ENCODE measurements at regions not wholly inside any gene's neighbourhood (a gene's known extent, or its start where the extent isn't known, plus 50 kb on each side); places are given as distances from the start of the nearest gene placed in this dataset.

GRCh38 chr1:231091831-231092301, 51.8 kb upstream of the FAM89A start:
- TF ChIP-seq GATA2 (IDR thresholded peaks at IDR 0.05; ENCODE audit: low read depth, low read length), result no peak
- TF ChIP-seq GATA3 (IDR thresholded peaks at IDR 0.05; ENCODE audit: low read depth, low read length), result no peak
